ENCODE measurements at regions not wholly inside any gene's neighbourhood (a gene's known extent, or its start where the extent isn't known, plus 50 kb on each side); places are given as distances from the start of the nearest gene placed in this dataset.
"Not testable (repeated sequence)": the region's sequence is repeated elsewhere in the genome, so short reads cannot be mapped to it uniquely, and the experiment has no call there.

DNA sequence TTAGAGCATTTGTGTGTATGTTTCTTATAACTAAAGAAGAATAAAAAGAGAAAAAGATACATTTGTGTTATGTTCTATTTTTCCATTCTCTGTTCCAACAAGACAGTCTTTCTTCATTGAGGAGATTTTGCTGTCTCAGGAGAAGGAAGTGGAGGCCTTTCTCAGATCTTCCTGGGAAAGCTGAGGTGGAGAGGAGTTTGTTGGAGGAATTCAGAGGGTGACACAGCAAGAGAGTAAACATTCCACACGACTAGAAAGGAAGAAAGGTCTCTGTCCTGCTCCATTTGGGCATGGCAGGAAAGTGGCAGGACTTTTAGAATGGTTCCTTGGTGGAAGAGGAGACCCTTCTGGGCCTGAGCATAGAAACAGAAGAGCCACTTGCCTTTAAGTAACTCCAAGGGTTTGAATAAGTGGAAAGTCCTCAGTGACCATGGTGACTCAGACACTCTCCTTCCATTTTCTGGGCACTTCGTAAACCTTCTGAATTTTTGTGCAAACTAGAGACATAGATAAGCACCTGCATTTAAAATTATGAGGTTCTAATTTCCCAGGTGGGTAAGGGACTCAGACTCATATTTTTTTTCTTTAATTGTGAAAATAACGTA lies 52.3 kb upstream of the COL5A2 start:
- no peak for DNase-seq (ENCODE audit: low read depth in 1 of 2, low spot score in 1 of 2)
- in situ Hi-C loops (cut with HindIII; ENCODE audit: low pct_unique_long_range_greater_than_20kb, low sequenced_read_pairs) = no loop called here
- TF ChIP-seq JUND (IDR thresholded peaks at IDR 0.05; ENCODE audit: low read depth) = no peak

DNA sequence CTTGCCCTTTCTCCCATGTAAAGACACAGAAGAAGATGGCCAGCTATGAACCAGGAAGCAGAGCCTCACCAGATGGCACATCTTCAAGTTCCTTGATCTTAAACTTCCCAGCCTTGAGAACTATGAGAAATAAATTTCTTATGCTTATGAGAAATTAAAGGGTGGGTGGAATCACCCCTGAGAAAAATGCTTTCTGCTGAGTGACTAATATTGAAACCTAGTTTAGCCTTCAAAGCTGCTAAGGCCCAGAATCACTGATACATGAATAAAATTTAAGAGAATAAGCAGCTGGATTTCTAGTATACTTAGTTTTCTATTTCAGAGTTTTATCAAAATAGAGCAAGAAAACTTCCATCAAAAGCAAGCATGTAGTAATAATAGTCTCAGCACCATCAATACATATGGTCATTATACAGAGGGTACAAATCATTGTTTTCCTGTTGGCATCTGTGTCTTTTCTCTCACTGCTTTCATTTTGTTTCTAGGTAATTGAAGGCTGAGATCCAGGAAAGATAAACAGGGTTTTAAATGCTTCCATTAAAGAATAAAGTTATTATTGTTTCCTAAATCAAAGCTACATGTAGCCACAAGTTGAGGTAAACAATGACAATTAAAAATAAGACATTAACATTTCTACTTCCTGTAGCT lies 53.3 kb upstream of the COL5A2 start:
- no peak for DNase-seq (ENCODE audit: low read depth in 1 of 2, low spot score in 1 of 2)
- TF ChIP-seq JUND (IDR thresholded peaks at IDR 0.05; ENCODE audit: low read depth) = no peak
- in situ Hi-C loops (cut with HindIII; ENCODE audit: low pct_unique_long_range_greater_than_20kb, low sequenced_read_pairs) = no loop called here

DNA sequence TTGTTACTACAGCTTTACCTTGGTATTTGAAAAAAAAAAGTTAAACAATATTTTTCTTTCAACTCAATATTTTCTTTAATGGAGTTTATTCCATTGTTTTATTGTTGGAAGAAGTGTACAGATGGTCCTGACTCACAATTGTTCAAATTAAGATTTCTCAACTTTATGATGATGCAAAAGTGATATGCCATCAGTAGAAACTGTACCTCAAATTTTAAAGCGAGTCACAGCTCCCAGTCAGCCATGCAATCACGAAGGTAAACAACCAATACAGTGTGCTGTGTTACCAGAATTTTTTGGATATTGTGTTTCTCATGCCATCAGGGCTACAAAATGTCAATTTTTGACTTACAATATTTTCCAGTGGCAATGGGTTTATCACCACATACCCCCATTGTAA lies 54.0 kb upstream of the COL5A2 start:
- no peak for TF ChIP-seq JUND (IDR thresholded peaks at IDR 0.05; ENCODE audit: low read depth)
- DNase-seq (ENCODE audit: low read depth in 1 of 2, low spot score in 1 of 2) = no peak
- in situ Hi-C loops (cut with HindIII; ENCODE audit: low pct_unique_long_range_greater_than_20kb, low sequenced_read_pairs) = no loop called here

GRCh38 chr2:189234991-189235390 lies 55.4 kb upstream of the COL5A2 start:
- no peak for DNase-seq (ENCODE audit: low read depth in 1 of 2, low spot score in 1 of 2)
- in situ Hi-C loops (cut with HindIII; ENCODE audit: low pct_unique_long_range_greater_than_20kb, low sequenced_read_pairs) = no loop called here
- no peak for TF ChIP-seq JUND (IDR thresholded peaks at IDR 0.05; ENCODE audit: low read depth)

- no peak for DNase-seq (ENCODE audit: low read depth in 1 of 2, low spot score in 1 of 2)
- in situ Hi-C loops (cut with HindIII; ENCODE audit: low pct_unique_long_range_greater_than_20kb, low sequenced_read_pairs) = no loop called here
- no peak for TF ChIP-seq JUND (IDR thresholded peaks at IDR 0.05; ENCODE audit: low read depth)
Observed at GRCh38 chr2:189236066-189236465, 56.5 kb upstream of the COL5A2 start.

GRCh38 chr2:189238903-189239302 lies 59.3 kb upstream of the COL5A2 start:
- no peak for TF ChIP-seq JUND (IDR thresholded peaks at IDR 0.05; ENCODE audit: low read depth)
- no peak for DNase-seq (ENCODE audit: low read depth in 1 of 2, low spot score in 1 of 2)
- in situ Hi-C loops (cut with HindIII; ENCODE audit: low pct_unique_long_range_greater_than_20kb, low sequenced_read_pairs) = no loop called here

GRCh38 chr2:189243843-189244242 lies 64.3 kb upstream of the COL5A2 start:
- in situ Hi-C loops (cut with HindIII; ENCODE audit: low pct_unique_long_range_greater_than_20kb, low sequenced_read_pairs); DNase-seq (ENCODE audit: low read depth in 1 of 2, low spot score in 1 of 2): not testable (repeated sequence)

DNA sequence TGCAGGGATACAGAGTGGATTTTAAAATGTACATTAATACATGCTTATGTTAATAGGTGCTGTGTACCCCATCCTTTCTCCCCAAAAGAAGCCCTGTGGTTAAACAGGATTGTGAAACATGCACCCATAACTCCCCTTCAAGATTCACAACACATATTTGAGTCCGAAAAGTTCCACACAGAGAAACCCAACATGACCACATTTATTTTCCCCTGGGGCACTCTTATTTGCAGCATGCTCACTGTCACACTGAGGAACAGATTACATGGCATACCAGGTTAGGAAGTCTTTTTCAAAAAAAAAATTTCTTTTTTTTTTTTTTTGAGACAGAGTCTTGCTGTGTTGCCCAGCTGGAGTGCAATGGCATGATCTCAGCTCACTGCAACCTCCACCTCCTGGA lies 67.7 kb upstream of the COL5A2 start:
- TF ChIP-seq JUND (IDR thresholded peaks at IDR 0.05; ENCODE audit: low read depth) = no peak
- in situ Hi-C loops (cut with HindIII; ENCODE audit: low pct_unique_long_range_greater_than_20kb, low sequenced_read_pairs) = no loop called here
- no peak for DNase-seq (ENCODE audit: low read depth in 1 of 2, low spot score in 1 of 2)

DNA sequence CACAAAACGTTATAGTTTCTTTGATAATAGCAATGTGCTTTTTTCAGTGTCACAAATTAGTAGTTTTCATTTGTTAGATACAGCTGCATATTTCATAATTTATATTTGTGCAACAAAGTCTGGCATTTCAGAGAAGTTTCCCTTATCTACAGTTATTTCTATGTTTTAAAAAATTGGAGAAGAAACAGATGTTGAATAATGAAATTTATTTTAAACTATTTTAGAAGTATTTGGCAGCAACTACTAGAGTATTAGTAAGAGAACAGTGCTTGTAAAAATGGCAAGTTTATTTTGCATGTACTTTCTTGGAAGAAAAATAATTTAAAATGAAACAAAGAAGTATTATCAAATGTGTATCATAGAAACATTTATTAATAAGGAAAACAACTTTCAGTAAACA lies 68.6 kb upstream of the COL5A2 start:
- TF ChIP-seq JUND (IDR thresholded peaks at IDR 0.05; ENCODE audit: low read depth) = no peak
- no peak for DNase-seq (ENCODE audit: low read depth in 1 of 2, low spot score in 1 of 2)
- in situ Hi-C loops (cut with HindIII; ENCODE audit: low pct_unique_long_range_greater_than_20kb, low sequenced_read_pairs) = no loop called here

DNA sequence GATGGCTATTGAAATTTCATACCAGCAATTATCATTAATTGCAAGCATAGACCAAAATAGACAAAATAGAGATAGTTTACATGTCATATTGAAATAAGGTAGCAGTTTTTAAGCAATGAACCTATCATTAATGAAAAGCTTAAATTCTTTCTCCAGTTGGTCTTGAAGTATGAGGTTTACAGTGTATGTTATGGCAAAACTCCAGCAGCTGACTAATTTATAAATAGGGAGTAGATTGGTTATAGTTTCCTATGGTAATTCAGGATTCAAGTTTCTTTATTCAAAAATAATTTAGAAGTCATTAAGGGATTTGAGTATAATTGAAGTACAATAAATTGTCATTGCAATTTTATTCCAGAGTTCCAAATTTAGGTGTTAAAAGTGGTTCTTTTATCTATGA lies 69.6 kb upstream of the COL5A2 start:
- DNase-seq (ENCODE audit: low read depth in 1 of 2, low spot score in 1 of 2) = no peak
- no peak for TF ChIP-seq JUND (IDR thresholded peaks at IDR 0.05; ENCODE audit: low read depth)
- in situ Hi-C loops (cut with HindIII; ENCODE audit: low pct_unique_long_range_greater_than_20kb, low sequenced_read_pairs) = no loop called here

DNA sequence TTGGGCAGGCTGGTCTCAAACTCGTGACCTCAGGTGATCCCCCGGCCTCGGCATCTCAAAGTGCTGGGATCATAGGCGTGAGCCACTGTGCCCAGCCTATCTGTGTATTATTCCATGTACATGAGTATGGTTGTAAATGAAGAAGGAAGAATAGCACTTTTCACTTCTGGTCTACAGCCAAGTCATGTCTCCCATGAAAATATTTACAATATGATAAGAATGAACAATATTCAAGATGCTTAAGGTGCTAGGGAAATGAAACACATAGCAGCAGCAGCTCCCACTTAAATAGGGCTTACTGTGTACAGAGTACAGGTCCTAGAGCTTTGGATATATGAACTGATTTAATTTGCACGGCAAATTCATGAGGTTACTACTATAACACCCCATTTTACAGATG lies 70.3 kb upstream of the COL5A2 start:
- no peak for DNase-seq (ENCODE audit: low read depth in 1 of 2, low spot score in 1 of 2)
- no peak for TF ChIP-seq JUND (IDR thresholded peaks at IDR 0.05; ENCODE audit: low read depth)
- in situ Hi-C loops (cut with HindIII; ENCODE audit: low pct_unique_long_range_greater_than_20kb, low sequenced_read_pairs) = no loop called here

- in situ Hi-C loops (cut with HindIII; ENCODE audit: low pct_unique_long_range_greater_than_20kb, low sequenced_read_pairs) = no loop called here
- TF ChIP-seq JUND (IDR thresholded peaks at IDR 0.05; ENCODE audit: low read depth) = no peak
- DNase-seq (ENCODE audit: low read depth in 1 of 2, low spot score in 1 of 2) = peak in 1 of 2 experiments; percentile 18
Observed at GRCh38 chr2:189252991-189253675, 73.6 kb upstream of the COL5A2 start.

DNA sequence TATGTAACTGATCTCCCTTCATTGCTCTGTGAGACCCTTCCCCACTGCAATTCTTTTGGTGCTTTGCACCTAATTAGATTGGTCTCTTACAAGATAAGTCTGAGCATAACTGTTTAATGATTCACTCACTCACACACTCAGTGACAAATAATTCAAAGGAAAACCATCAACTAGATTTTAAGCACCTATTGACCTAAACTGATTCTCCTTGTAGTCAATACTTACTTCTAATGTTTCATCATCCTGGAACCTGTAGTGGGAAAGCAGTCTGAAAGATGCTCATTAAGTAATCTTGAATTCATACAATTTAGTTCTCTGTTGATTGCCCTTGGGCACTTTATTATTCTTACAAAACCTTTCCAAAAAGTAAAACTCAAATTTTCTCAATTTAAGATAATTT lies 74.3 kb upstream of the COL5A2 start:
- in situ Hi-C loops (cut with HindIII; ENCODE audit: low pct_unique_long_range_greater_than_20kb, low sequenced_read_pairs) = no loop called here

More for the DNA sequence above, 74.3 kb upstream of the COL5A2 start:
- no peak for DNase-seq (ENCODE audit: low read depth in 1 of 2, low spot score in 1 of 2)
- TF ChIP-seq JUND (IDR thresholded peaks at IDR 0.05; ENCODE audit: low read depth) = no peak

Data from T47D (cell line).